GM19467 (cell line): ENCODE measurements at regions not wholly inside any gene's neighbourhood (a gene's known extent, or its start where the extent isn't known, plus 50 kb on each side); places are given as distances from the start of the nearest gene placed in this dataset.

ENCODE experiments used
- ATAC-seq: cut with Tn5 transposase; IDR thresholded peaks from one replicate; pipeline ENCODE4 v1.9.1; 2021; ENCODE audit warnings: mild to moderate bottlenecking, moderate library complexity; ENCODE audit not compliant: unreplicated experiment

DNA sequence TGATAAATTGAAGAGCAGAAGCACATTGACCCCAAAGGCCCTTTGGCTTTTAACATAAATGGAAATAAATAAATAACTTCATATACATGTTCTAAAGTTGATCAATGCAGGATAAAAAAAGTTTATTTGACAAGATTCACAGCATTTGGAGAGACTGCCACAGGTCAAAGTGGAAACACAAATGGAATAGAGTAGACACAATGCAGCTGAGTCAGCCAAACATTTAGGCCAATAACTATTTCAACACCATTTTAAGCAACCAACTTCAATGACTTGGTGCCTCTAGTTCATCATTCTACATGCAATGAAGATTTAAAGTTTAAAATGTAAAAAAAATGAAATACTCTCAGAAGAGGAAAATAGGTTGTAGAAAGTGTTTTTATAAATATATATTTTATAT lies 365.2 kb downstream of the FAT4 start:
- ATAC-seq, result no peak

DNA sequence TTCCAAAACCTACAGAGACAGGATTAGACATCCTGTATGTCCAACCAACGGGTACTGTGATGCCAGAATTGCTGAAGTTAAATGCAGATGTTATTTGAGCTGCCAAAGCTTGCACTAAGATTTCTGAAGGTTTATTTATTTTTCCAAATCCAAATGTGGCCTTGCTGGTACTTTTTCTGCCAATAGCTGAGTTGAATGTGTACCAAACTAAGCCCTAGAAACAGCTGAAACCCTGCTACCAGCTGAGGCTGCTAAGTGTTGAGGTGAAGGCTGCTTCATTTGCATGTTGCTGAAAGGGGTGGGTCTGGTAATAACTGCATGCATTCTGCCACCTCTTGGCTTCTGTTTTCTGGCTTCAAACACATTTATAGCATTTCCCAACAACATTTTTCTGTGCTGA lies 366.5 kb downstream of the FAT4 start:
- no peak for ATAC-seq

DNA sequence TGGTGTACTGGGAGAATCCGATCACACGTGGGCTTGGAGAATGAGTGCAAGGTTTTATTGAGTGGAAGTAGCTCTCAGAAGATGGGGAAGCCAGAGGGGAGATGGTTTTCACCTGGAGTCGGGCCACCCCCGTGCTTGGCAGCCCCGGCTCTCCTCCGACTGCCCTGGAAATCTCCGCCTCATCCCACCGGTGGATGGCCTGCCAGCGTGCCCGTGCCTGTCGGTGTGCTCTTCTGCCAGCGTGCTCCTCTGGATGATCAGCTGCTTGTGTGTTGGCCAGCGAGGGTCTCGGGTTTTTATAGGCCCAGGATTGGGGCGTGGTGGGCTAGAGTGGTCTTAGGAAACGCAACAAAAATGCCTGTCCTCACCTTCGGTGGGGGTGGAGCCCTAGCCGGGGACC lies 368.0 kb downstream of the FAT4 start:
- ATAC-seq, result no peak

DNA sequence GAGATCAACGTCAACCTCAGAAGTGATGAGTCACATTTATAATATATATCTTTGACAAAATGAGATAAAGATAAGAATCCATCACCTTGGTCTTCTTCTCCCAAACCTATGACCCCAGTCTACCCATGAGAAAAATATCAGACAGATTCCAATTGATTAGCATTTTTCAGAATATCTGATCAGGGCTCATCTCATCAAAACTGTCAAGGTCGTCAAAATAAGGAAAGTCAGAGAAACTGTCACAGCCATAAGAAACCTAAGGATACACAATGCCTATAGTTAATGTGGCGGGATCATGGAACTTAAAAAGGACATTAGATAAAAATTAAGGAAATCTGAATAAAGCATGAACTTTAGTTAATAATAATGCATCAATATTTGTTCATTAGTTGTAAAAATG lies 374.1 kb downstream of the FAT4 start:
- no peak for ATAC-seq

DNA sequence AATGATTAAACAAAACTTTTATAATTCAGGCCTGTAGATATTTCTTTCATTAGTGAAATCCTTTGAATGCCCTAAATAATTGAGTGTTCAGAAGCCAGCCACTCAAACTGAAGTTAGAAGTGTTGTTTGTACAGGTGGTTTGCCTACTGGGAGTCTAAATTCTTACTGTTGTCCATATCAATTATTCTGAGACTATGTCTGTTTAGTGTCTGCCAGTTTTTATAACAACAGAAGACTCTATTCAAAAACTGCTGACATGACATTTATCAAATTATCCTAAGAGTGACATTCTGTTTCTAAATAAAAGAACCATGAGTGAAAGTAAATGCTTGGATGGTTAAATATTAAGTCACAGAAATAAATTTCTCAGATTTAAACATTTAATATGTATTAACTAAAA lies 375.1 kb downstream of the FAT4 start:
- no peak for ATAC-seq

DNA sequence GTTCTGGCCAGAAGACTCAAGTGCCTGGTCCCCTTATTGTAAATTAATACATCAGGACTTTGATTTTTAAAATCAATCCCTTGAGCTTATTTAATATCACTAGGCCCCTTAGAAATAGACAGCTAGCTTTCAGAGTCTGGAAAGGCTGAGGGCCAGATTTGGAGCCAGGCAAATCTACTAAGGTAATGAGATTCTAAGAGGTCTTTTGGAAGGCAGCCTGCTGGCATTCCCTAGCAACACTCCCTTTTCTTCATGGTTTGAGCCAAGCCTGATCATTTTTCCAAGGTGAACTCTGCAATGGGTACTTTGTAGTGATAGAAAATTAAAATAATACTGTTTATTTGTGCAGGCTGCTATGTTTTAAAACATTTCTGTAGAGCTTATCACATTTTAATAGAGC lies 378.5 kb downstream of the FAT4 start:
- no peak for ATAC-seq

DNA sequence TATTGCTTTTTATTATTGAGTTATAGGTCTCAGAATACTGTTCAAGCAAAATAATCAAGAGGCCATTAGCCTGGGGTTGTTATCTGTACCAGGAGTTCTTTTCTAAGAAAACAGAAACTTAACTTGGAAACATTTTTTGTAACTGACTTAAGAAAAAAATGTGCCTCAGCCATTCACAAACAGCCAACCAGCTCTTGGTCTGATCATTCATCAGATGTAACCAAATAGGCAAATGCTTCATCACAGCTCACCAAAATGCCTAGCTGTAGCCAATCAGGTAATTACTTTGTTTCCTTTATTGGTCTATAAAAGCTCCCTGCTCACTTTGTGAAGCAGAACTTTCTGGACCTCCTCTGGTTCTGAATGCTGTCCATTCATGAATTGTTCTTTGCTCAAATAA lies 387.7 kb downstream of the FAT4 start:
- ATAC-seq, result no peak

DNA sequence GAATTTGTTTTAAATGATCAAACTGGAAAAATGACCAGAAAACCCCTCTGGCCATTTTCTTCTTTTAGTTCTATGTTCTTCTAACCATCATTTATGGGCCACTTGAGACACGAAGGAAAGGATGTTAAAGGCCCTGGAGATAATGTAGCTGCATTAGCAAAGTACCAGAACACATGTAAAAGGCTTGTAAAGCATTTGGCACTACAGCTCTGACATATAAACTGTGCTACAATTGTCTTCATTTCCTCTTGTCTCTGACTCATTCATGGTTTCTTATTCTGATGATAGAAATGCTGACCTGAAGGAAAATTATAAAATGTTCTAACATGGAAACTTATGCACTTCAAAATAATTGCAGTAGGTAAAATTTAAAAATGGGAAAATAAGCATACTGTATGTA lies 388.7 kb downstream of the FAT4 start:
- ATAC-seq, result no peak

DNA sequence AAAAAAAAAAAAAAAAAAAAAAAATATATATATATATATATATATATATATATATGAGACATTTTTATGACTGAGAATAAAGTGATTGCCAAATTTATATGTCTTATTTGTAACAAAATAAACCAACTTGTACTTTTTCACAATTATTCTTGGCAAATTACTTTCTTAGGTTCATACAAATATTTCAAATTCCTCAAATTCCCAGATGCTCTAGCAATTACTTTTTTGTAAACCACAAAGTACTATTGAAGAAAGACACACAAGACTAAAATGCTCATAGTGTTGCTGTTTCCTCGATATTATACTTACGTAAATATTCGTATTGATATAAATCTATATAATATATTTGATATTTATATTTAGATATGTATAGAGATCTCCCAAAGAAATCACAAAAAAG lies 390.0 kb downstream of the FAT4 start:
- no peak for ATAC-seq

DNA sequence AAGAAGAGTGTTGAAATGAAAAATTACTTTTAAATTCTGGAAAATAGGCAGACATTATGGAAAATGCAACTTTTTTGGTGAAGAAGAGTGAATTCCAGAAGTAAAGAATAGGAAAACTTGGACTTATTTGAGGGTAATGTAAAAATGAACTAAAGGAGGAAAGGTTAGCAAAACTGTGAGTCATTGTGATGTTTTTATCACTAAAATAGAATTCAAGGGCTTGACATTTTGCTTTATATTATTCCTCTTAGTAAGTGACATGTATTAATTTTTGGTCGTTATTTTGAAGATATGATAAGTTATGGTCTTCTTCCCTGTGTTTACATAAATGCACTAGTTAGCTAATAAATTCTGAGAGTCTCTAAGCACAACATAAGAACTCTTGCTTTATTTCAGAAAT lies 390.9 kb downstream of the FAT4 start:
- ATAC-seq, result no peak

DNA sequence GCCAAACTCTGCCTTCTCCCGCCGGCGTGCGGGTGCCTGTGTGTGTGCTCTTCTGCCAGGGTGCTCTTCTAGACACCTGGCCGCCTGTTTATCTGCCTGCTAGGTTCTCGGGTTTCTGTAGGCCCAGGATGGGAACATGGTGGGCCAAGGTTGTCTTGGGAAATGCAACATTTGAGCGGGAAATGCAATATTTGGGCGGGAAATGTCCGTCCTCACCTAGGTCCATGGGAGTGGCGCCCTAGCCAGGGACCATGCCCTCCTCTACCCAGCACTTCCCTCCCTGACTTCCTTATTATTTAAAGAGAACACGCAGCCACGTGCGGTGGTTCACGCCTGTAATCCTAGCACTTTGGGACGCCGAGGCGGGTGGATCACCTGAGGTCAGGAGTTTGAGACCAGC lies 392.6 kb downstream of the FAT4 start:
- no peak for ATAC-seq

DNA sequence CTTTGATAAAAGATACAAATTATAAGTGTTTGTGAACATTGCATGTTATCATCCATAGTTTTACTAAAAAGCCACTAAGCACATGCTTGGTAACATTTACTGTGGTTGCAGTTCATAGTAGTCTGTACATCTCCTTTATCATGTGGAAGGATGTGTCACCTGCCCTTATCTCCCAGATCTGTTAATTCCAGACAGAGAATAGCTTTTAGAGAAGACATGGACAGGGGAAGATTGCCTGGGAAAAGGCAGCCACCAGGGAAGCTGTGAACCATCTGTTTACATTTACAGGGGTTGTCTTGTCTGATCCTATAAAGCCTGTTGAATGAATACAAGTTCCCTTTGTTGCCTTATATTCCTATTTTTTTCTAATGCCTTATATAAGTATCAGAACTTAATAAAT lies 396.0 kb downstream of the FAT4 start:
- ATAC-seq, result no peak

DNA sequence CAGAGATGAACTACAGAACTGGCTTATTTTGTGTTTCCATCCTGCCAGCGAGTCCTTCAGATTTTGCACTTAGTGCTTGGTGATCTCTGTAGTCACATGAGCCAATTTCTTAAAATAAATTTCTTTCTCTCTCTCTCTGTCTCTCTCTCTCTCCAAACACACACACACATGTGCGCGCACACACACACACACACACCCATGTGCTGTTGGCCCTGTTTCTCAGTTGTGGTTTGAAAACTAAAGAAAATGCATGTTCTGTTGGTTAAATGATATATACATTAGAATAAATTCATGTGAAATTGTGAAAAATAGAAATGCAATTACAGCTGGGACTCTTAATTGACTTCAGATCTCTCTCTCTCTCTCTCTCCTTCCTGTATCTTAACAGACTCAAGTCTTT lies 399.3 kb downstream of the FAT4 start:
- no peak for ATAC-seq

DNA sequence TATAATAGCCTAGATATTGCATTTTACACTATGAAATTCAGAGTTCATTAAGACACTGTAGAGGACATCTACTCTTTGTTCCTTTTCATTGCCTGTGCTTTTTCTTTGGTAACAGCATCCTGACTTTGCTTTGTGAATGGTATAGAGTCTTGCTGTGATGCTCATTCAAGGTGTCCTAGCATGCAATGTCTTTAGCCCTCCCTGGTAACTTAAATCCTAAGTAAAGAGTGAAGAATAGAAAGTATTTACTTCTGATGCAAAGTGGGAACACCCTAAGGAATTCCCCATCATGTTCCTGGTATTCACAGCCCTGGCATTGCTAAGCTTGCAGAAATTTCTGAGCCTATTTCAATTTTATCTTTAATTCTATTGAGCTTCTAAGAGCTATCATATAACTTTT lies 400.1 kb downstream of the FAT4 start:
- ATAC-seq, result no peak

DNA sequence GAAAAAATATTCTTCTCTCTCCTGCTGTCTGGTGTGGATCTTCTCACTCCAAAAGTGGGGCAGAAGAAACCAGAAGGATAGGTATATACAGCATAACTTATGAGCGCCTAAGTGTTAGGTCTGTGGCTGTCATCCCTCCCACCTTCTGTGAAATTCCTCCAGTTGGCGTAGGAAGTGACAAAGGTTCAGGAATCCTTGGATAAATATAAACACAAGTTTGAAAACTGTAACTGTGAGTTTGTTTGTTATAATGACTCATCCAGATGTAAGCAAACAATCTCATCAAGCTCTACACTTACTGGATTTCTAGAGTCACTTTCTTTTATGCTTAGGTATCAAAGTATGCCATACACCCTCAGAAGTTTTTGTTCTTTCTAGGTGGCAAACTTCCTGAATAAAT lies 405.2 kb downstream of the FAT4 start:
- ATAC-seq, result no peak

DNA sequence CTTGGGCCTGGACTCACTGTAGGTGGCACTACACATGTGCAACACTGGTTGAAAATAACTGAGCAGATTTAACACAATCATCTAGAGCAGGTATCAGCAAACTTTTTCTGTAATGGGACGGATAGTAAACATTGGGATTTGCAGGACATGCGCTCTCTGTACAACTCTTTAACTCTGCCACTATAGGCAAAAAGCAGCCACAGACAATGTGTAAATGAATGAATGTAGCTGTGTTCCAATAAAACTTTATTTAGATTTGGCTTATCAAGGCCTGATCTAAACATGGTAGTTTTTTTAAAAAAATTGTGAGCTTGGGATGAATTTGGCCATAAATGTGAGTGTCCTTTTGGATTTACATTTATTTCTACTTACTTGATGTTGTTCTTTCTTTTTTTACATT lies 407.3 kb downstream of the FAT4 start:
- no peak for ATAC-seq

DNA sequence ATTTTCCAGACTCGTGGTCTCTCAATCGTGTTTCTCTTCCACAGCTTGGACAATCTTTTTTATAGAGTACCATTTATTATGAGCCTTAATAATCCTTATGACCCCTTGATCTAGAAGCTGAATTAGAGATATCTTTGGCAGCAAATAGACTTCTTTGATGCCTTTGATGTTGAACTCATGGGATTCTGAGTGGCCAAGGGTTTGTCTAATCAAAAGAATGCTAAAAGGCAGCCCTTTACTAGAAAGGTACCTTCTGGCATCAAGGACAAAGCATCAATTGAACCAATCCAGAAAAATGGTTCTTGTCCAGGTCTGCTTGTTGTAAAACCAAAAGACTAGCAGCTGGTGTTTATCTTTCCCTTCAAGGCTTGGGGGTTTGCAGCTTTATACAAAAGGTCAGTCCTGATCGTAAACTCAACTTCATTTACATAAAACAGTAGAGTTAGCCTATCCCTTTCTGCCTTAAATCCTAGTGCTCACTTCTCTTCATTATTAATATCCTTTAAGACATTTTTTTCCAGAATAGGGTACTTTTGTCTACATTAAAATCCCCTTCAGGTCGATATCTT lies 411.3 kb downstream of the FAT4 start:
- no peak for ATAC-seq

DNA sequence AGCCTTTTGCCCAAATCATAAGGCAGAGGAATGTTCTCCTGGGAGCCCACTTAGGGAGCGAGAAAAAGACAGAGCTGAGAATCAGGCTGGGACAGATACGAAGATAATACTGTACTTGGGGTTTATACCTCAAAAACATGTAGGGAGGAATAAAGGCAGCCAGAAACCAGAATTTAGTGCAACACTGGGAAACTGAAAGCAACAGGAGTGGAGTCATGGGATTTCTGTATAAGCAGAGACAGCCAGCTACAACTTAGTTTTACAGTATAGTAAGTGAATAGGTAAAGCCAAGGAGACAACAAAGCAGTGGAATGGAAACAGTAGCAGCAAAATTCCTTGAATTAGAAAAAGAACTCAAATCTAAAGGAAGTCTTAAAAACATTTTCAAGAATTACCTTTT lies 413.2 kb downstream of the FAT4 start:
- ATAC-seq, result no peak

DNA sequence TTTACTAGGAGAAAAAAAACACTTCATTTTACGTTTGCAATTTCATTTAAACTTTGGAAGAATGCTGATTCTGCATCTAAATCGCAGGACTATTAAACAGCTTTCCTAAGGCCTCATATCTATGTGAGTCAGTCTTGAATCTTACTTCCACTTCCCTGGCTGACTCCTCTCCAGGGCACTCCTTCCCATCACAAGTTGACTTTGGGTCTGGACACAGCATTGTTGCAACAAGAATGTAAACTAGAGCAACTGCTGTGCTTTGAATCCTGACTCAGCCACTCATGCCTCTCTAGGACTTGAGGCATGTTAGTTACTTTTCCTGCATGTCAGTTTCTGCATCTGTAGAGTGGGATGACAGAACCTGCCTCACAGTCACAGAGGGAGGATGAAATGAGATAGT lies 413.8 kb downstream of the FAT4 start:
- no peak for ATAC-seq

DNA sequence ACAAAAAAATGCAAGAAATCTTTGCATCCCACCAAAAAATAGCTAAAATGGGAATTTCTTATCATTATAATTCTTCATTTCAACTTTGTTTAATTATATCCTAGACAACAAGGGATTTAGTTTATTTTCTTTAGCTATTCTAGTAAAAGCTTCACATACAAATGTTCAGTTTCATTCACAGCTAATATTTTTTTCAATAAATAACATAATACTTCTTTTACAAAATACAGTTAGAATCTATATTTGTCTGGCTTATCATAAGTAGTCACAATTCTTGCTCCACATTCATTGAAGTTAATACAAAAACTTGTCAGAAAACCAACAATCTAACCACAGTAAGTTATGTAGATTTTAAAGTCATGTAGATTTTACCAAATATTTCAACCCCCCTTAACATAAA lies 414.4 kb downstream of the FAT4 start:
- no peak for ATAC-seq

DNA sequence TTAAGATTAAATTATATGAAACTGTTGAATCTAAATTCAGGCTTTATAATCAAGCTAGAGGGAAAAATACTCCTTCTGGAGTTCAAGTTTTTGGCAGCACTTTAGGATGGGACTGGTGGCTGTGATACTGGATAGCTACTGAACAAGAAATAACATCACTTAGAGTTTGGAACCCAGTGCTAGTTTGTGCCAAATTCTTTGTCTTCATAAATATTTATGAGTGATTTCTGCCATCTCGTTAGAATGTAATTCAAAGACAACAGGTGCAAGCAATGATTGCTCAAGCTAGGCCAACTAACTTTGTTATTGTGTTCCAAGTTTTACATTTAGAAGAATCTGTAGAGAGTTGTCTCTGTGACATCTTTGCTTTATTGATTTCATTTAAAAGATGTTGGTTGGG lies 417.9 kb downstream of the FAT4 start:
- ATAC-seq, result no peak

DNA sequence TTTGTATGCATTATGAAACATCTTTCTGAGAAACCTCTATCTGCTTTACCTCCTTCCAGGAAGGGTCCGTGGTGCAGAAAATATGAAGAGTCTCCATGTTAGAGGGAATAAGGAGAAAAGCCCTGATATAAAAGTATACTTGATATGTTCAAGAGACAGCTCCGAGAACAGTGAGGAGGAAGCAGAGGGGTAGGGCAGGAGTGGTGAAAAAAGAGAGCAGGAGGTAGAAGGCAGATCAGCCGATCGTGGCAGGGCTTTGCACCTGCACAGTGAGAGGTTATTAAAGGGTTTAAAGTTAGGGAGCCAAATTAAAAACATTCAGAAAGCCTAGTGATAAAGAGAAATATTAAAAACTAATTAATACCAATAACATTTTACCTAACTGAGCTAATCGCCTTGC lies 419.7 kb downstream of the FAT4 start:
- no peak for ATAC-seq

DNA sequence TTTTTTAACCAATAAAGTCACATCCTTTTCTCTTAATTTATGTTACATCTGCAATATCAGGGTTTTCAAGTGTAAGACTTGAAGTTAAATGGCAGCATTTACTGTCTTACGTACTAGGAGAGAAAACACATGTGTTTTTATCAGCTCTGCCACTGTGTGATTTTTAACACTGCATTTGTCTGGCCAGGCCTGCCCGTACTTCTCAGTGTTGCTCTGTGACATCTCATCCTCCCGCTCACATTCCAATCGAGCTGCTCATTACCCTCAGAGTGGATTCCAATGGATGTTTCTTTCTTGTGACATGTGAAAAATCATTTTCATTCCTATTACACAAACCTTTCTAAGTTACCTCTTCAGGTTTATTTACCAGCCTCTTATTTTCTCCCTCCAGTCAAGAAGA lies 420.3 kb downstream of the FAT4 start:
- no peak for ATAC-seq

DNA sequence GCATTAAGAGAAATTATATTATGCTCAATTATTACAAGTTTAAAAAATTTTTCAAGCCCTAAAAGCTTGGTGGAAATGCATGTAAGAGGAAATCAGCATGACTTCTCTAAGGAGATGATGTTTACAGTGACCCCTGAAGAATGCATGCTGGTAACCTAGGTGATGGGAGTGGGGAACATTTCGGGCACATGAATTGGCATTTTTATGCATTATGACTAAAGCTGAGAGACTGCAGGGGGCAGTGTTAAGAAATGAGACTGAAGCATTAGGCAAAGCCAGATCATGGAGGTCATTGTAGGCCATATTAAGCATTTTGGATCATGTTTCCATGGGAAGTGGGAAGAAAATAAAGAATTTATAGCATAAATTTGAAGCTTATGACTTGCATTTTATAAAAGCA lies 421.3 kb downstream of the FAT4 start:
- ATAC-seq, result no peak
